ENCODE measurements at regions not wholly inside any gene's neighbourhood (a gene's known extent, or its start where the extent isn't known, plus 50 kb on each side); places are given as distances from the start of the nearest gene placed in this dataset.

- peak; percentile 84 for FAIRE-seq
- peaks cover 65% of the 10 kb centered on the region for H3K4me1 ChIP-seq (ENCODE audit: insufficient read depth, low read length)
- H3K9ac ChIP-seq (ENCODE audit: low read length), result peak overlapping the region; percentile 83
- H3K4me3 ChIP-seq (ENCODE audit: insufficient read depth, low read depth, low read length), result peak overlapping the region; percentile 4
- no peaks in the 10 kb centered on the region for H3K9me3 ChIP-seq (ENCODE audit: insufficient read depth, low read depth, low read length)
- no peaks in the 10 kb centered on the region for H4K20me1 ChIP-seq (ENCODE audit: insufficient read depth, low read length)
- no peaks in the 10 kb centered on the region for H3K27me3 Mint-ChIP-seq (ENCODE audit: low read depth, unreplicated experiment)
- peaks cover 6% of the 10 kb centered on the region for H3K36me3 Mint-ChIP-seq (ENCODE audit: low read depth, unreplicated experiment)
- no peaks in the 10 kb centered on the region for H3K36me3 ChIP-seq (ENCODE audit: insufficient read depth, low read length)
- peak overlapping the region; percentile 43 for H2AFZ ChIP-seq (ENCODE audit: low read depth, low read length)
- DNase-seq (ENCODE audit: low read depth), result peak; percentile 94
- H3K27me3 ChIP-seq (ENCODE audit: insufficient read depth, low read length), result no peaks in the 10 kb centered on the region
- peaks cover 53% of the 10 kb centered on the region for H3K4me1 Mint-ChIP-seq (ENCODE audit: low read depth, unreplicated experiment)
- peak overlapping the region; percentile 77 for H3K4me2 ChIP-seq (ENCODE audit: low read length)
- peaks cover 7% of the 10 kb centered on the region for H3K9me3 Mint-ChIP-seq (ENCODE audit: unreplicated experiment)
- peak overlapping the region; percentile 94 for H3K27ac Mint-ChIP-seq (ENCODE audit: unreplicated experiment)
- H3K79me2 ChIP-seq (ENCODE audit: insufficient read depth, low read length), result no peaks in the 10 kb centered on the region
- H3K4me3 Mint-ChIP-seq (ENCODE audit: unreplicated experiment), result peak overlapping the region; percentile 56
- no peak for TF ChIP-seq EZH2 (IDR thresholded peaks at IDR 0.05; ENCODE audit: insufficient read depth, low read length)
- TF ChIP-seq CTCF (IDR thresholded peaks at IDR 0.05; ENCODE audit: insufficient read depth, low read depth, low read length), result peak; percentile 10
- H3K27ac ChIP-seq (ENCODE audit: low read depth, low read length), result peak overlapping the region; percentile 95
Observed at GRCh38 chr12:124680863-124681778, 113.7 kb upstream of the NCOR2 start.

DNA sequence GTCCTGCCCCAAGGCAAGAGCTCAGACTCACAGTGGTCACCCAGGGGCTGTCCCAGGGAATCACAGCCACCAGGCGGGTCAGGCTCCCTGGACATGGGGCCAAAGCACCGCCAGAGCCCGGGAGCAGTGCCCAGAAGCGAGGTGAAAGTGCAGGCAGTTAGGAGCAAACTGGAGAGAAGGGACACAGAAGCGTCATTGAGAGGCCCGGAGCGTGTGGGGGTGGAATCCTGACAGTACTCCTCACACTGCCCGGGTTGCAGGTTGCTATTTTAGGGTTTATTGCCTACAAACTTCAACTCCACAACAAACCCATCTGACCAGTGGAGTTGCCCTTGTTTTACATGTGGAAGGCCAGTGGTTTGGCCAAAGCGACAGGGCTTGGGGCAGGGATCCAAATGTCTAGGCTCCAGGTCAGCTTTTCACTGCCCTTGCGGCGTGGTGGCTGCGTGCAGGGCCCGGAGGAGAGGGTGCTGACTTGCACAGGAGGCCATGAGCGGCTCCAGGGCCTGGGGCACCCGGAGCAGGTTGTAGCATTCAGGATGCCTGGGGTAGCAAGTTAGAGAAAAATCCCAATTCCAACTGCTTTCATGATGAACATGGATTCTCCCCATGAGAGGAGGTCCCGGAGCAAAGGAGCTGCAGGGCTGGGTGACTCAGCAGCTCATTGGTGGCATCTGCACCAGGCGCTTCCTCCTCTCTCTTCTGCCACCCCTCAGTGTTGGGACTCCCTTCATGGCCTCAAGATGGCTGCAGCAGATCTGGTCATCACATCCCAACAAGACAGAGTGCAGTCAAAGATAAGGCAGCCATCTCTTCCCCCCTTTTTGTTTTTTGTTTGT lies 112.3 kb upstream of the NCOR2 start:
- H3K9ac ChIP-seq (ENCODE audit: low read length), result peak overlapping the region; percentile 12
- no peak for FAIRE-seq
- H3K27me3 Mint-ChIP-seq (ENCODE audit: low read depth, unreplicated experiment), result no peaks in the 10 kb centered on the region
- peak overlapping the region; percentile 66 for H3K27ac Mint-ChIP-seq (ENCODE audit: unreplicated experiment)
- H4K20me1 ChIP-seq (ENCODE audit: insufficient read depth, low read length), result no peaks in the 10 kb centered on the region
- DNase-seq (ENCODE audit: low read depth), result no peak
- no peaks in the 10 kb centered on the region for H3K9me3 ChIP-seq (ENCODE audit: insufficient read depth, low read depth, low read length)
- H3K36me3 ChIP-seq (ENCODE audit: insufficient read depth, low read length), result no peaks in the 10 kb centered on the region
- H3K27ac ChIP-seq (ENCODE audit: low read depth, low read length), result no peak overlapping the region
- H2AFZ ChIP-seq (ENCODE audit: low read depth, low read length), result peak overlapping the region; percentile 5
- TF ChIP-seq CTCF (IDR thresholded peaks at IDR 0.05; ENCODE audit: insufficient read depth, low read depth, low read length), result no peak
- TF ChIP-seq EZH2 (IDR thresholded peaks at IDR 0.05; ENCODE audit: insufficient read depth, low read length), result no peak
- H3K4me2 ChIP-seq (ENCODE audit: low read length), result peak overlapping the region; percentile 37
- H3K4me3 Mint-ChIP-seq (ENCODE audit: unreplicated experiment), result no peak overlapping the region
- peaks cover 45% of the 10 kb centered on the region for H3K4me1 Mint-ChIP-seq (ENCODE audit: low read depth, unreplicated experiment)
- H3K27me3 ChIP-seq (ENCODE audit: insufficient read depth, low read length), result no peaks in the 10 kb centered on the region
- peaks cover 61% of the 10 kb centered on the region for H3K4me1 ChIP-seq (ENCODE audit: insufficient read depth, low read length)
- no peak overlapping the region for H3K4me3 ChIP-seq (ENCODE audit: insufficient read depth, low read depth, low read length)
- peaks cover 5% of the 10 kb centered on the region for H3K9me3 Mint-ChIP-seq (ENCODE audit: unreplicated experiment)
- H3K36me3 Mint-ChIP-seq (ENCODE audit: low read depth, unreplicated experiment), result peaks cover 4% of the 10 kb centered on the region
- H3K79me2 ChIP-seq (ENCODE audit: insufficient read depth, low read length), result no peaks in the 10 kb centered on the region
